ENCODE measurements at regions not wholly inside any gene's neighbourhood (a gene's known extent, or its start where the extent isn't known, plus 50 kb on each side); places are given as distances from the start of the nearest gene placed in this dataset.
A peak's percentile ranks its signal among the peaks of the same experiment; 100 is the strongest.

GRCh38 chr21:35828161-35828560 is 232.2 kb downstream of the SETD4 start (continued):
- TF ChIP-seq SIN3A (IDR thresholded peaks at IDR 0.05; ENCODE audit: borderline replicate concordance, low read depth, low read length) (no peak), GATA2 (CRISPR knock-in tag; IDR thresholded peaks at IDR 0.05) (no peak), YY1 (IDR thresholded peaks at IDR 0.05; ENCODE audit: low read depth) (no peak), PBX3 (IDR thresholded peaks at IDR 0.05) (no peak), RXRA (IDR thresholded peaks at IDR 0.05; ENCODE audit: borderline replicate concordance, low read depth) (no peak), JUND (IDR thresholded peaks at IDR 0.05) (no peak), USF1 (IDR thresholded peaks at IDR 0.05; ENCODE audit: borderline replicate concordance, low read depth) (no peak)

GRCh38 chr21:35827004-35827403 is 233.3 kb downstream of the SETD4 start:
- Histone ChIP-seq H3K79me2 (ENCODE audit: insufficient read depth) (no peaks in the 10 kb centered on the region), H3F3A (replicated peaks; ENCODE audit: insufficient read depth) (peaks cover 6% of the 10 kb centered on the region), H3K4me3 (ENCODE audit: low read depth in 2 of 2, low read length in 1 of 2) (no peak overlapping the region), H3K4me1 (ENCODE audit: control insufficient read depth in 1 of 2, insufficient read depth in 2 of 2, low read depth in 1 of 2, low read length in 1 of 2) (no peaks in the 10 kb centered on the region), H3K27ac (ENCODE audit: low read depth in 2 of 2, low read length in 1 of 2) (no peak overlapping the region), H3K36me3 (replicated peaks in 1 of 2; ENCODE audit: control insufficient read depth in 1 of 2, insufficient read depth in 2 of 2, low read length in 1 of 2) (no peaks in the 10 kb centered on the region), H3K9me3 (peaks cover 4% of the 10 kb centered on the region; the same call in 1 of the 2 replicates), H3K9me2 (no peaks in the 10 kb centered on the region), H3K9ac (no peak overlapping the region), H4K20me1 (ENCODE audit: insufficient read depth) (no peaks in the 10 kb centered on the region), H3K4me2 (no peak overlapping the region), H3K27me3 (ENCODE audit: insufficient read depth) (no peaks in the 10 kb centered on the region), H2AFZ (ENCODE audit: low read depth) (no peak overlapping the region)
- POLR2A ChIA-PET: no interaction called here
- 60% methylated on average over 1 of the region's 1 CpG for WGBS (ENCODE audit: low lambda C conversion rate)
- CTCF ChIA-PET: interaction anchor here (3.5 kb wide), 1 partner anchor 13 kb away, joined by 18 read pairs; no protein-coding TSS in a partner anchor
- TF ChIP-seq PBX3 (IDR thresholded peaks at IDR 0.05): 0 out of 2 replicates have a peak, but pooled peaks have one; percentile 12
- no peak for TF ChIP-seq MAX (IDR thresholded peaks at IDR 0.05; ENCODE audit: low read depth)
- no peak for DNase-seq

GRCh38 chr21:35825370-35826353 is 234.7 kb downstream of the SETD4 start:
- no peak overlapping the region for H3K4me2 ChIP-seq
- H3K9ac ChIP-seq: no peak overlapping the region
- no peak for DNase-seq
- H3K4me1 ChIP-seq (ENCODE audit: control insufficient read depth in 1 of 2, insufficient read depth in 2 of 2, low read depth in 1 of 2, low read length in 1 of 2): no peaks in the 10 kb centered on the region
- no peak overlapping the region for H3K4me3 ChIP-seq (ENCODE audit: low read depth in 2 of 2, low read length in 1 of 2)
- H4K20me1 ChIP-seq (ENCODE audit: insufficient read depth): no peaks in the 10 kb centered on the region
- H3K36me3 ChIP-seq (replicated peaks in 1 of 2; ENCODE audit: control insufficient read depth in 1 of 2, insufficient read depth in 2 of 2, low read length in 1 of 2): no peaks in the 10 kb centered on the region
- no peaks in the 10 kb centered on the region for H3K9me2 ChIP-seq
- H3K9me3 ChIP-seq: peaks cover 5% of the 10 kb centered on the region; the same call in 1 of the 2 replicates
- no peak overlapping the region for H2AFZ ChIP-seq (ENCODE audit: low read depth)
- WGBS (ENCODE audit: low lambda C conversion rate): 15% methylated on average over 8 of the region's 8 CpGs
- H3K27me3 ChIP-seq (ENCODE audit: insufficient read depth): no peaks in the 10 kb centered on the region
- H3K27ac ChIP-seq (ENCODE audit: low read depth in 2 of 2, low read length in 1 of 2): no peak overlapping the region
- no peaks in the 10 kb centered on the region for H3K79me2 ChIP-seq (ENCODE audit: insufficient read depth)
- POLR2A ChIA-PET: no interaction called here
- CTCF ChIA-PET: no interaction called here
- H3F3A ChIP-seq (replicated peaks; ENCODE audit: insufficient read depth): peaks cover 6% of the 10 kb centered on the region
- no peak for TF ChIP-seq TEAD4 (IDR thresholded peaks at IDR 0.05; ENCODE audit: borderline replicate concordance, insufficient read depth)
- no peak for TF ChIP-seq NRF1 (IDR thresholded peaks at IDR 0.05; ENCODE audit: low read depth, low read length)
- TF ChIP-seq FOSL2 (IDR thresholded peaks at IDR 0.05; ENCODE audit: borderline replicate concordance, low read depth): no peak
- TF ChIP-seq PBX3 (IDR thresholded peaks at IDR 0.05): no peak
- no peak for TF ChIP-seq POLR2AphosphoS5 (IDR thresholded peaks at IDR 0.05; ENCODE audit: low read depth, low read length)
- TF ChIP-seq FOXJ3 (CRISPR knock-in tag; IDR thresholded peaks at IDR 0.05): no peak
- TF ChIP-seq CTCF (IDR thresholded peaks at IDR 0.05): no peak
- no peak for TF ChIP-seq CHD2 (IDR thresholded peaks at IDR 0.05; ENCODE audit: low read length, partially characterized antibody)
- TF ChIP-seq YY1 (IDR thresholded peaks at IDR 0.05; ENCODE audit: low read depth): no peak
- TF ChIP-seq FOXM1 (IDR thresholded peaks at IDR 0.05; ENCODE audit: low read depth): no peak

Measured in SK-N-SH (cell line).